Astrocyte (in vitro differentiated cells and primary cell): ENCODE measurements at regions not wholly inside any gene's neighbourhood (a gene's known extent, or its start where the extent isn't known, plus 50 kb on each side); places are given as distances from the start of the nearest gene placed in this dataset.

Experiments used
- DNase-seq: peaks from one replicate; pipeline ENCODE4 v3.0.0-alpha.2; 2010; ENCODE audit warnings: low read depth
- FAIRE-seq: peaks from 2 replicates; lab custom pipeline; 2011; peaks lifted over from hg19 to GRCh38; lab: Jason Lieb, UNC
- H2AFZ ChIP-seq: 2 replicates; pipeline ENCODE4 v1.6.0; 2012; ENCODE audit warnings: low read depth, low read length, inconsistent platforms
- H3K27ac ChIP-seq: 2 replicates; pipeline ENCODE4 v1.5.1; 2011; ENCODE audit warnings: low read depth, low read length, inconsistent platforms
- H3K27me3 ChIP-seq: 2 replicates; pipeline ENCODE4 v1.6.0; 2011; ENCODE audit warnings: low read length, inconsistent platforms; ENCODE audit not compliant: insufficient read depth
- H3K36me3 ChIP-seq: 2 replicates; pipeline ENCODE4 v1.5.1; 2011; ENCODE audit warnings: low read length, inconsistent platforms; ENCODE audit not compliant: insufficient read depth
- H3K4me1 ChIP-seq: 2 replicates; pipeline ENCODE4 v1.5.1; 2011; ENCODE audit warnings: low read length, inconsistent platforms; ENCODE audit not compliant: insufficient read depth
- H3K4me2 ChIP-seq: 2 replicates; pipeline ENCODE4 v1.6.0; 2012; ENCODE audit warnings: low read length, inconsistent platforms
- H3K4me3 ChIP-seq: 2 replicates; pipeline ENCODE4 v1.5.1; 2011; ENCODE audit warnings: low read depth, mild to moderate bottlenecking, low read length, inconsistent platforms; ENCODE audit not compliant: insufficient read depth
- H3K79me2 ChIP-seq: 2 replicates; pipeline ENCODE4 v1.6.0; 2012; ENCODE audit warnings: mild to moderate bottlenecking, low read length, inconsistent platforms; ENCODE audit not compliant: insufficient read depth
- H3K9ac ChIP-seq: 2 replicates; pipeline ENCODE4 v1.6.0; 2012; ENCODE audit warnings: mild to moderate bottlenecking, low read length, inconsistent platforms
- H3K9me3 ChIP-seq: 2 replicates; pipeline ENCODE4 v1.5.1; 2012; ENCODE audit warnings: low read depth, mild to moderate bottlenecking, low read length, inconsistent platforms; ENCODE audit not compliant: insufficient read depth
- H4K20me1 ChIP-seq: 2 replicates; pipeline ENCODE4 v1.6.0; 2012; ENCODE audit warnings: low read length, inconsistent platforms; ENCODE audit not compliant: insufficient read depth
- H3K27ac Mint-ChIP-seq: one replicate; pipeline ENCODE4 v1.8.0; 2021; ENCODE audit warnings: mild to moderate bottlenecking, mixed read lengths; ENCODE audit not compliant: unreplicated experiment
- H3K27me3 Mint-ChIP-seq: one replicate; pipeline ENCODE4 v1.8.0; 2021; ENCODE audit warnings: low read depth, mixed read lengths; ENCODE audit not compliant: unreplicated experiment
- H3K36me3 Mint-ChIP-seq: one replicate; pipeline ENCODE4 v1.8.0; 2021; ENCODE audit warnings: low read depth, mixed read lengths; ENCODE audit not compliant: unreplicated experiment
- H3K4me1 Mint-ChIP-seq: one replicate; pipeline ENCODE4 v1.8.0; 2021; ENCODE audit warnings: low read depth, mixed read lengths; ENCODE audit not compliant: unreplicated experiment
- H3K4me3 Mint-ChIP-seq: one replicate; pipeline ENCODE4 v1.8.0; 2021; ENCODE audit warnings: mild to moderate bottlenecking, moderate library complexity, mixed read lengths; ENCODE audit not compliant: unreplicated experiment
- H3K9me3 Mint-ChIP-seq: one replicate; pipeline ENCODE4 v1.8.0; 2021; ENCODE audit warnings: mild to moderate bottlenecking, mixed read lengths; ENCODE audit not compliant: unreplicated experiment
- CTCF ChIP-seq: IDR thresholded peaks from 2 replicates; pipeline ENCODE4 v1.5.1; 2011; ENCODE audit warnings: low read depth, mild to moderate bottlenecking, inconsistent platforms, low read length, moderate library complexity; ENCODE audit not compliant: insufficient read depth
- EZH2 ChIP-seq: IDR thresholded peaks from 2 replicates; pipeline ENCODE4 v1.6.1; 2012; ENCODE audit warnings: mild to moderate bottlenecking, low read length, inconsistent platforms; ENCODE audit not compliant: insufficient read depth

DNA sequence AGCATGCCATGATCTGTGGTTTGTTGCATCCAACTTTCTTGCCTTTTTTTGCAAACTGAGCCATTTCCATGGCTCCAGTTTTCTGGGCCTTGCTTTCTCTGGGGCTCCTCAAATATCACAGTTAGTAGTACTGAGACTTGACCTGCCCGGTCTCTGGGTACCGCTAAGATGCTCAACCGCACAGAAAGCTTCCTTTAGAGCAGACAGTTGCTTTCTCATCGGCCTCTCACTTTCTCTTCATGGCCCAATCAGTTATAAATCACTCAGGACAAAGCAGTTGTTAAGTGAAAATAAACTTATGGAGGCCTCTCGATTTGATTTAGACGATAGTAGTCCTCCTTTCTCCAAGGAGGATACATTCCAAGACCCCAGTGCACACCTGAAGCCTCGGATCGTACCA, 141.2 kb upstream of the ASB18 start:
- Histone ChIP-seq H3K9ac (no peak overlapping the region), H3K4me1 (no peaks in the 10 kb centered on the region), H3K79me2 (no peaks in the 10 kb centered on the region), H3K36me3 (no peaks in the 10 kb centered on the region), H3K27me3 (no peaks in the 10 kb centered on the region), H3K4me2 (no peak overlapping the region), H4K20me1 (no peaks in the 10 kb centered on the region), H3K4me3 (no peak overlapping the region), H3K27ac (no peak overlapping the region), H3K9me3 (no peaks in the 10 kb centered on the region), H2AFZ (no peak overlapping the region)
- Mint-ChIP-seq H3K4me3 (no peak overlapping the region), H3K27me3 (peaks cover 7% of the 10 kb centered on the region), H3K4me1 (no peaks in the 10 kb centered on the region), H3K36me3 (no peaks in the 10 kb centered on the region), H3K27ac (no peak overlapping the region), H3K9me3 (peaks cover 6% of the 10 kb centered on the region)
- TF ChIP-seq EZH2 (no peak), CTCF (no peak)
- no peak for DNase-seq
- no peak for FAIRE-seq

DNA sequence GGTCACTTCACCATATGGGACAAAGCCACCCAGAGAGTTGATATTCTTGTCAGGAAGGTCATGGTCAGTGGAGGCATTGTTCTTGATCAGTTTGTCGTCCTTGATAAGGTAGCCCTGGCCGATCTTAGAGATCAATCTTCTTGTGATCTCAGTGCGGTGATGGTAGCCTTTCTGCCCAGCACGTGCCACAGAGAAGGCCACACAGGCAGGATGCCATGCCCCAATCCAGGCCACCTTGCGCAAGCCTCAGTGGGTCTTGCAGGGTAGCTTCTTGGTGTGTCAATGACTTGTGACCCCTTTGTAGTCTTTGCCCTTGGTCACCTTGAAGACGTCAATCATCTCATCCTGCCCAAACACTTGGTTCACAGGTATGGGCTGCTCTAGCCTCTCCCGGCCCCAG, 143.9 kb upstream of the ASB18 start:
- no peaks in the 10 kb centered on the region for H3K36me3 ChIP-seq
- no peak for DNase-seq
- H3K4me3 ChIP-seq = no peak overlapping the region
- FAIRE-seq = no peak
- H3K4me3 Mint-ChIP-seq = no peak overlapping the region
- H3K9me3 ChIP-seq = no peaks in the 10 kb centered on the region
- no peak overlapping the region for H3K27ac ChIP-seq
- H3K9ac ChIP-seq = no peak overlapping the region
- H3K4me1 ChIP-seq = no peaks in the 10 kb centered on the region
- no peak overlapping the region for H3K27ac Mint-ChIP-seq
- peaks cover 6% of the 10 kb centered on the region for H3K9me3 Mint-ChIP-seq
- H3K36me3 Mint-ChIP-seq = no peaks in the 10 kb centered on the region
- H2AFZ ChIP-seq = no peak overlapping the region
- H3K4me1 Mint-ChIP-seq = no peaks in the 10 kb centered on the region
- H3K27me3 Mint-ChIP-seq = no peaks in the 10 kb centered on the region
- H4K20me1 ChIP-seq = no peaks in the 10 kb centered on the region
- H3K27me3 ChIP-seq = no peaks in the 10 kb centered on the region
- no peaks in the 10 kb centered on the region for H3K79me2 ChIP-seq
- no peak for TF ChIP-seq CTCF
- H3K4me2 ChIP-seq = no peak overlapping the region

GRCh38 chr2:236408786-236409185, 144.6 kb upstream of the ASB18 start:
- no peak overlapping the region for H3K27ac Mint-ChIP-seq
- no peak overlapping the region for H3K4me3 Mint-ChIP-seq
- no peaks in the 10 kb centered on the region for H3K4me1 ChIP-seq
- no peaks in the 10 kb centered on the region for H3K4me1 Mint-ChIP-seq
- H3K9me3 ChIP-seq = no peaks in the 10 kb centered on the region
- H3K36me3 ChIP-seq = no peaks in the 10 kb centered on the region
- no peak overlapping the region for H3K4me3 ChIP-seq
- no peaks in the 10 kb centered on the region for H3K36me3 Mint-ChIP-seq
- DNase-seq (no peak), FAIRE-seq (no peak)
- H3K9ac ChIP-seq = no peak overlapping the region
- no peaks in the 10 kb centered on the region for H4K20me1 ChIP-seq
- H3K4me2 ChIP-seq = no peak overlapping the region
- H3K27me3 Mint-ChIP-seq = peaks cover 3% of the 10 kb centered on the region
- no peaks in the 10 kb centered on the region for H3K27me3 ChIP-seq
- no peaks in the 10 kb centered on the region for H3K79me2 ChIP-seq
- no peak overlapping the region for H3K27ac ChIP-seq
- no peak overlapping the region for H2AFZ ChIP-seq
- TF ChIP-seq CTCF (no peak), EZH2 (no peak)
- peaks cover 6% of the 10 kb centered on the region for H3K9me3 Mint-ChIP-seq
